ENCODE measurements at regions not wholly inside any gene's neighbourhood (a gene's known extent, or its start where the extent isn't known, plus 50 kb on each side); places are given as distances from the start of the nearest gene placed in this dataset.
"Not testable (repeated sequence)": the region's sequence is repeated elsewhere in the genome, so short reads cannot be mapped to it uniquely, and the experiment has no call there.

DNA sequence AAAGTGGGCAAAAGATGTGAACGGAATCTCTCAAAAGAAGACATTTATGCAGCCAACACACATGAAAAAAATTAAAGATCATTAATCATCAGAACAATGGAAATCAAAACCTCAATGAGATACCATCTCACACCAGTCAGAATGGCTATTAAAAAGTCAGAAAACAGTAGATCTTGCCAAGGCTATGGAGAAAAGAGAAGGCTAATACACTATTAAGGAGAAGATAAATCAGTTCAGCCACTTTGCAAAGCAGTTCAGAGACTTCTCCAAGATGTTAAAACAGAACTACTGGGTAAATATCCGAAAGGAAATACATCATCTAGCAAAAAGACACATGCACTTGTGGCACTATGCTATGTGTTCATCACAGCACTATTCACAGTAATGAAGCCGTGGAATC lies 388.2 kb upstream of the LUZP2 start:
- no peak for DNase-seq

DNA sequence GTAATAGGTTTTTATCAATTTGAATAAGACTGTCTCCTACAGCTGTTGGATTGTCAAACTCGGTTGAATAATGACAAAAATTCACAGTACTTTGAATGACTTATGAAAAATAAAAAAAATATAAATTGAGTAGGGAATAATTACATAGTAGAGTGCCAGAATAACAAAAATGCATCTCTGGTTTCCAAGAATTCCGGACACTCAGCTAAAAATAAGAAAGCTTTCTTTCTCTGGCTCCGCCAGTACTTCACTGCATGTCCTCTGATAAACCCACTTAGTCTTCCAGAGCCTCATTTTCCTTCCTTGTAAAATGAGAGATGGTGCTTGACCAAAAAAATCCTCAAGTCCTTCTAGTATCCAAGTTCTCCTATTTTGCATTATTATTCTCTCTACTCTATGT lies 374.6 kb upstream of the LUZP2 start:
- DNase-seq = no peak

- DNase-seq = no peak
Measured at GRCh38 chr11:24124876-24125275, 372.0 kb upstream of the LUZP2 start.

DNA sequence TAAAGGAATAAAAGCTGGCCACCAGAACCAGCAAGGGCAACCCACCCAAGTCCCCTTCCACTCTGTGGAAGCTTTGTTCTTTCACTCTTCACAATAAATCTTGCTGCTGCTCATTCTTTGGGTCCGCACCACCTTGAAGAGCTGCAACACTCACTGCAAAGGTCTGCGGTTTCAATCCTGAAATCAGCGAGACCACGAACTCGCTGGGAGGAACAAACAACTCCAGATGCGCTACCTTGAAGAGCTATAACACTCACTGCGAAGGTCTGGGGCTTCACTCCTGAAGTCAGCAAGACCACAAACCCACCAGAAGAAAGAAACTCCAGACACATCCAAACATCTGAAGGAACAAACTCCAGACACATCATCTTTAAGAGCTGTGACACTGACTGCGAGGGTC lies 365.2 kb upstream of the LUZP2 start:
- no peak for DNase-seq

GRCh38 chr11:24132471-24132870 lies 364.4 kb upstream of the LUZP2 start:
- no peak for DNase-seq

DNA sequence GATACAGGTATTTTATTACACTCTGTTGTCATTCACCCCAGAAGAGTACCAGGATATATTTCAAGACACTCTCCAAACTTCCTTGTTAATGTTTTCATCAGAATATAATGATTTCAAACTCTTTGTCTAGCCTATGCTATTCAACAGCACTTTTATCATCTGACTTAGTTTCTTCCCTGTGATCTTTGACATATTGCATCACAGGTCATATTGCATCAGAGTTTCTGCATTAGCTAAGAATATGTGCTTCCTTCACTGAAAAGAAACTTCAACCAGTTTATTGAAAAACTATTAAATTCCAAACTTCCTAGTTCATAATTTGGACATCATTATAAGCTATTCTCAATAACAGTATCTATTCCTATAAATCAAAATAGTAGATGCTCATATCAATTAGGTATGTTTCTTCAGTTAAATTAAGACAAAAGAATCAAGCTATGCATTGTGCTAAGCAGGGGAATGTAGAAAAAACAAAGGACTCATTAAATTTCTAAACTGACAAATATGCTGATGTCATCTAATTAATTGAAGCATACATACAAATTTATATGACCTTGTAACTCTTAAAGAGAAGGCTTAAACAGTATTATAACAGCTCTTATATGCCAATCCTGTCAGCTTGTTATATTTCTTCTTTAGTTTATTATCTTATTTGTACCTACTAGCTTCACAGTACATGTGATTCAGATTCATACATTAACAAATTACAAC lies 361.8 kb upstream of the LUZP2 start:
- DNase-seq = no peak

DNA sequence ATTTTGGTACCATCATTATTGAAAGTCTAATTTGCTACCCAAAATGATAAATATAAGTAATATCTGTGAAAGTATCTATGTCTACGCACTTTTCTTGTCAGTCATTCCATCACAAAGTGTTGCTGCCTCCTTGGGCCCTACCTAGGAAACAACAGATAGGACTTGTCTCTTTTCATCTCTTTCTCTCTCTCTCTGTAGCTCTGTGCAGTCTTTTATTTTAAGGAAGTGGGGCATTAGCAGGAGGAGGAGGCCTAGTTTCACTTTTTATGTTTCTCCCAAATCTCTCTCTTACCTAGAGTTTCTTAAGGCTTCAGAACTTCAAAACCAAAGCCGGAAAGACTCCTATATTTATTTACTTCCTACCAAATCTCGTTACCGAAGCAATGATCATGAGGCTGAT lies 354.8 kb upstream of the LUZP2 start:
- DNase-seq = no peak

GRCh38 chr11:24145411-24145810 lies 351.4 kb upstream of the LUZP2 start:
- no peak for DNase-seq

DNA sequence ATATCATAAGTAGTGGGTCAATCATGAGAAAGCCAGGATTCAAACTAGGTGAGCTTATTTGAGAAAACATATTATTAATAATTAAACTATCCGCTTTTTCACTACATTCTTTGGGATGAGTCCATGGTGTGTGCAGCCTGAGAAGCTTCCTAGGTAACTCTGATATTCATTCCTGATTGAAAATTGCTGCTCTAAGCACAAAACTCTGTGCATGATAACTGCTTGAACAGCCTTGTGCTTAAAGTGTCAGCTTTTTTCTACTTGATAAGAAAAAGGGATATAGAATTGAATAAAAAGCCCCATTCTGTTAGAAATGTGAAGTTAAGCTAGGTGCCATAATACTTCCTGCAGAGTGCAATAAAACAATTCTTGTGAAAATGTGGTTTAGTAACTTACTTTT lies 343.5 kb upstream of the LUZP2 start:
- no peak for DNase-seq

DNA sequence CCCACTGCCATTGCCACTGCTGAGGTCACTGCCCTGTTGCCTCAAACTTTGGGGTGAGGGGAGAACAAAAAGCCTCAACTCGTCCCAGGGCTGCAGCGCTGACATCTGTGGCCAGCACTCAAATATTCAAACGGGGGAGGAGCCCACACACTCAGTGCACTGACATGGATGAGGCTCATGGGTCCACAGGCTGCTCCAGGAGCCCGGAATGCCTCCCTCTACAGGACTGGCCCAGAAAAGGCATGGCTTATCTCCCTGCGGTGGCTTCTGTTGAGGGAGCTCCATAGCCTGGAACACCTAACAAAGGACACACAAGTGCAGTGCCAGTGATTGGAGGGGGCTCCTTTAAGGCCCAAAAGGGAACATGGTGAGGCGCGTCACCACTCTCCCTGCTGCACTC lies 341.1 kb upstream of the LUZP2 start:
- DNase-seq = no peak

GRCh38 chr11:24157316-24157715 lies 339.5 kb upstream of the LUZP2 start:
- no peak for DNase-seq

DNA sequence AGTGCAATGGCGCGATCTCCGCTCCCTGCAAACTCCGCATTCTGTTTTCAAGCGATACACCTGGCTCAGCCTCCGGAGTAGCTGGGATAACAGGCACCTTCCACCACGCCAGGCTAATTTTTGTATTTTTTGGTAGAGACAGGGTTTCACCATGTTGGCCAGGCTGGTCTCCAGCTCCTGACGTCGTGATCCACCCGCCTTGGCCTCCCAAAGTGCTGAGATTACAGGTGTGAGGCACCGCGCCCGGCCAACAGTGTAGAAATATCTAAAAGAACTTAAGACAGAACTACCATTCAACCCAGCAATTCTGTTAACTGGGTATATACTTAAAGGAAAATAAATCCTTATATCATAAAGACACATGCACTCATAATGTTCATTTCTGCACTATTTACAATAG lies 335.3 kb upstream of the LUZP2 start:
- no peak for DNase-seq

DNA sequence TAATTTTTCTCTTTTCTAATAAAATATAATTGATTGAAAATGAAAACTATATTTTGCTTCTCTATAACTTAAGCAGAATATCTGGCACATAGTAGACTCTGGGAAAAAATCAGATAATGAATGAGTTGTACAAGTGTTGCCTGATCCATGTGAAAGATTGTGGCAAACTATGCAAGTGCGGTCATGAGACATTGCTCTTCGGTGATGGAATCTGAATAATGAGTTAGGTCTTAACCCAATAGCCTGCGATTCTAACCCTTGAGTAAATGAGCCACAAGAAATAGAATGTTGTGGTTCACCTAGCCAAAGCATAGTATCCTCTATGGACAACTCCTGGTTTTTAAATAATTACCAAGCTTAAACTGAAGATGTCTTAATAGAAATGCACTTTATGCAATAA lies 333.7 kb upstream of the LUZP2 start:
- DNase-seq = no peak

- no peak for DNase-seq
Measured at GRCh38 chr11:24163841-24164240, 333.0 kb upstream of the LUZP2 start.

GRCh38 chr11:24171869-24172268 lies 325.0 kb upstream of the LUZP2 start:
- DNase-seq = no peak

DNA sequence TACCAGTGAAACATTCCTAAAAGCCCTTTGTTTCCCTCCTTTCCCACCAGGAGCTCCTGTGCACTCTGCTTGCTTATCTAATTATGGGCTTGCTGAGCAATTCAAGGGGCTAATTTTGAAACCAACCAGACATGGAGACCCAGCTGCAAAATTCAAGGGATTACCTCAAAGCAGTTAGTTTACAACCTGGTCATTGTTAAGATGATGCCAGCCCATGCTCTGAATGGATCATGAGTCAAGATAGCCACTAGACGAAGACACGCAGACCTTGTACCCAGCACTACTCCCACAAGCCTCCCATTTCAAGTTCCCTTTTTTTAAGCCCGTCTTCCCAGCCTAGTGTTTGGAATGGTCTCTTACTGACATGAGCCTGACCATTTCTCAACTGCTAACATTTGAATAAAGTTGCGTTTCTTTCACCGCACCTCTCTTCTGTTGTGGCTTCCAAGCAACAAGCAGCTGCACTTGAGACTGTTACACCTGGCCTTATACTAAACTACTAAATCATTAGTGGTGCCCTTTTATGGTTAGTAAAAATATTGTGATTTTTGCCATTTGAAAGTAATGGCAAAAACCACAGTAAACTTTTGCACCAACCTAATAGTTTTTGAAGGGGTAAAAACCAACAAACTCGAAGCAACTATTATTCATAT lies 315.3 kb upstream of the LUZP2 start:
- no peak for DNase-seq

- not testable (repeated sequence) for DNase-seq
Measured at GRCh38 chr11:24185535-24185934, 311.3 kb upstream of the LUZP2 start.

DNA sequence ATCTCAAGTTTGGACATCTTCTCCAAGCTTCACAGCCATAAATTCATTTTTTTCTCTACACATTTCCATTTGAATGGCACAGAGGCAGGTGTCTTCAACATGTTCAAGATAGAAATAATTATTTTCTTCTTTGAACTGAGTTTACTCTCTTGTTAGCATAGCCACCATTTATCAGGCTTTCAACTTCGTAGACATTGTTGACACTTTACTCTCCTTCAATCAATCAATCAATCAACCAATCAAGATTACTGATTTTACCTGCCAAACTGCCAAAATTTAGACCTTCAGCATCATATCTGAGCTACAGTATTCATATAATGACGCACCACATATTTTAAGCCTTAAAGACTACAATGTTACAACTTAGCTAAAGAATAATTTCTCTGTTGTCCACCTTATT lies 300.1 kb upstream of the LUZP2 start:
- no peak for DNase-seq

DNA sequence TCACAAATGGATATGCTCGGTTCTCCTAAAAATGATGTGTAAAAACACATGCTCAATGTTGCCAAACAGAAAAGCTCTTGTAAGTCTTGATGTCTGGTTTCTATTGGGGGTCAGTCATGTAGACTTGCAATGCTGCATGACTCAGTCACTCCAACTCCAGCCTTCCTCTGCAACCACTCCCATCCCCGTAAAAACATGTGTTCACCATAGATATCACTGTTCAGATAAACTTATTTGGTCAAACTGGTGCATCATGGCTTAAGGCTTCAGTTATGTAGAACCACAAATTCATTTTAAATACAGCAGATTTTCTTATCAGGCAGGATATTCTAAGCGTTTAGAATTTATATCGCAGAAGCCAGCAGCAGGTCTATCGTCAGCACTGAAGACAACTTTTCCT lies 298.4 kb upstream of the LUZP2 start:
- no peak for DNase-seq

DNA sequence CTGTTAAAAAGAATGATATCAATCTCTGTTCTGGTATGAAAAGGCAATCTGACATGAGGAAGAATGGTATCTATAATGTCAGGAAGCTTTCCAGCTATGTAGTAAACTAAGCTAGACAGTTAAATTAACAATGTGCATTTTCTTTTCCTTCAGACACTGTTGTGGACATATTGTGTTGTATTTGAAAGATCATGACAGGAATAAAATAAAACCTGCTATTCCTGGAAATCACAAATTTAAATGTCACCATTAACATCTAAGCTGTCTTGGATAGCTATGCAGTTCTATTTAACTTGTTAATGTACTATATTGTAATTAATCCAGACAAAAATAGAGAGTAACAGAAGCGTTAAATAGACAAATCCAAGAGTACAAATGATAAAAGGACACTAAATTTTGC lies 297.4 kb upstream of the LUZP2 start:
- no peak for DNase-seq

- no peak for DNase-seq
Measured at GRCh38 chr11:24206030-24206429, 290.8 kb upstream of the LUZP2 start.

DNA sequence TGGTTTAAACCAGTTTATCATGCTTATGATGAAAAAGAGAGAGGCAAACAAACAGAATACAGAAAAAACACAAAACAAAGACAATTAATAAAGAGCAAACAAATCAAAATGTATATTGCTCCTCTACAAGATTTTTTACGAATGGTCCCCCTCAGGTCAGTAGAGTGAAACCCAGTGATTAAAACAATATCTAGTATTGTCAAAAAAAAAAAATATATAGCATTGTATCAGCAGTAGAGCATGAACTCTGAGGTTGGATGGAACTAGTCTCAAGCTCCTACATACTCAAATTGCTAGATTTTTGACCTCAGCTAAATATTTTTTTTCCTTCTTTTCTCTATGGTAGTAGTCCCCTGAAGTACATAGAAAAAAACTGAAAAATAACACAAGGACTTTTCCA lies 290.3 kb upstream of the LUZP2 start:
- DNase-seq = no peak

- DNase-seq = no peak
Measured at GRCh38 chr11:24216488-24216887, 280.4 kb upstream of the LUZP2 start.

GRCh38 chr11:24217319-24217718 lies 279.5 kb upstream of the LUZP2 start:
- DNase-seq = not testable (repeated sequence)

GRCh38 chr11:24225501-24225900 lies 271.4 kb upstream of the LUZP2 start:
- no peak for DNase-seq
